ENCODE measurements at regions not wholly inside any gene's neighbourhood (a gene's known extent, or its start where the extent isn't known, plus 50 kb on each side); places are given as distances from the start of the nearest gene placed in this dataset.
"Not testable (repeated sequence)": the region's sequence is repeated elsewhere in the genome, so short reads cannot be mapped to it uniquely, and the experiment has no call there.

DNA sequence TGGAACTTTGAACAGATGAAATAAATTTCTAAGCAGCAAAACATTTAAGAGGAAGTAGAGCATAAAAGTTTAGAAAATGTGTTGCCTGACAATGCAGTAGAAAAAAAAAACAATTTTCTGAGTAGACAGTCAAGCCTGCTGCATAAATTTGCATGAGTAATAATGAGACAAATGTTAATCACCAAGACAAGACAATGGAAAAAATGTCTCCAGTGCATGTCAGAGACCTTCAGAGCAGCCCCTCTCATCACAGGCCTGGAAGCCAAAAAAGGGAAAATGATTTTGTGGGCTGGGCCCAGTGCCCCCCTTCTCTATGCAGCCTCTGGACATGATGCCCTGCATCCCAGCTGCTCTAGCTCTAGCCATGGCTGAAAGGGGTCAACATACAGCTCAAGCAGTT, 204.6 kb downstream of the COX18 start (continued):
- no peak for TF ChIP-seq NRF1 (conservative IDR thresholded peaks at IDR 0.05 in 1 of 2, IDR thresholded peaks at IDR 0.05 in 1 of 2)
- TF ChIP-seq RNF2 (IDR thresholded peaks at IDR 0.05), result no peak
- no peak for TF ChIP-seq NR2C2 (CRISPR knock-in tag; IDR thresholded peaks at IDR 0.05)
- TF ChIP-seq NR2C2 (tag; IDR thresholded peaks at IDR 0.05), result no peak
- TF ChIP-seq, protein P1, sequence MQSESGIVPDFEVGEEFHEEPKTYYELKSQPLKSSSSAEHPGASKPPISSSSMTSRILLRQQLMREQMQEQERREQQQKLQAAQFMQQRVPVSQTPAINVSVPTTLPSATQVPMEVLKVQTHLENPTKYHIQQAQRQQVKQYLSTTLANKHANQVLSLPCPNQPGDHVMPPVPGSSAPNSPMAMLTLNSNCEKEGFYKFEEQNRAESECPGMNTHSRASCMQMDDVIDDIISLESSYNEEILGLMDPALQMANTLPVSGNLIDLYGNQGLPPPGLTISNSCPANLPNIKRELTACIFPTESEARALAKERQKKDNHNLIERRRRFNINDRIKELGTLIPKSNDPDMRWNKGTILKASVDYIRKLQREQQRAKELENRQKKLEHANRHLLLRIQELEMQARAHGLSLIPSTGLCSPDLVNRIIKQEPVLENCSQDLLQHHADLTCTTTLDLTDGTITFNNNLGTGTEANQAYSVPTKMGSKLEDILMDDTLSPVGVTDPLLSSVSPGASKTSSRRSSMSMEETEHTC (IDR thresholded peaks at IDR 0.05), result no peak
- TF ChIP-seq RBM22 (IDR thresholded peaks at IDR 0.05; ENCODE audit: low read depth, low read length, poor library complexity, severe bottlenecking), result no peak
- TF ChIP-seq, protein P2, sequence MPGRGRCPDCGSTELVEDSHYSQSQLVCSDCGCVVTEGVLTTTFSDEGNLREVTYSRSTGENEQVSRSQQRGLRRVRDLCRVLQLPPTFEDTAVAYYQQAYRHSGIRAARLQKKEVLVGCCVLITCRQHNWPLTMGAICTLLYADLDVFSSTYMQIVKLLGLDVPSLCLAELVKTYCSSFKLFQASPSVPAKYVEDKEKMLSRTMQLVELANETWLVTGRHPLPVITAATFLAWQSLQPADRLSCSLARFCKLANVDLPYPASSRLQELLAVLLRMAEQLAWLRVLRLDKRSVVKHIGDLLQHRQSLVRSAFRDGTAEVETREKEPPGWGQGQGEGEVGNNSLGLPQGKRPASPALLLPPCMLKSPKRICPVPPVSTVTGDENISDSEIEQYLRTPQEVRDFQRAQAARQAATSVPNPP (IDR thresholded peaks at IDR 0.05; ENCODE audit: borderline replicate concordance, insufficient read depth, insufficient read length), result no peak
- no peak for TF ChIP-seq ETV5 (CRISPR knock-in tag; IDR thresholded peaks at IDR 0.05; ENCODE audit: low read depth)
- TF ChIP-seq TEAD1 (CRISPR knock-in tag; IDR thresholded peaks at IDR 0.05), result no peak
- no peak for TF ChIP-seq BCOR (IDR thresholded peaks at IDR 0.05)

DNA sequence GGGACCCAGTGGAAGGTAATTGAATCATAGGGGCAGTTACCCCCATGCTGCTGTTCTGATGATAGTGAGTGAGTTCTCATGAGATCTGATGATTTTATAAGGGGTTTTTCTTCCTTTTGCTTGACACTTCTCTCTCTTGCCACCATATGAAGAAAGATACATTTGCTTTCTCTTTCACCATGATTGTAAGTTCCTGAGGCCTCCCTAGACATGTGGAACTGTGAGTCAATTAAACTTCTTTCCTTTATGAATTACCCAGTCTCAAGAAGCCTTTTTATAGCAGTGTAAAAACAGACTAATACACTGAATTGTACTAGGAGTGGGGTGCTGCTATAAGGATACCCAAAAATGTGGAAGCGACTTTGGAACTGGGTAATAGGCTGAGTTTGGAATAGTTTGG, 205.2 kb downstream of the COX18 start:
- in situ Hi-C loops (cut with MboI); ATAC-seq; H3K79me2 ChIP-seq (ENCODE audit: control insufficient read depth, insufficient read depth, low read length): not testable (repeated sequence)

More for the DNA sequence above, 205.2 kb downstream of the COX18 start:
- H3K36me3 ChIP-seq (ENCODE audit: control insufficient read depth, insufficient read depth, low read length); intact Hi-C loops (cut with micrococcal nuclease); DNase-seq (ENCODE audit: extremely low read depth in 1 of 4, low spot score in 3 of 4); H3K27me3 ChIP-seq (ENCODE audit: control insufficient read depth in 2 of 2, insufficient read depth in 2 of 2, low read length in 2 of 2); H3K9me3 ChIP-seq (replicated peaks; ENCODE audit: control insufficient read depth, insufficient read depth, low read depth, low read length); H4K20me1 ChIP-seq (replicated peaks; ENCODE audit: control insufficient read depth, insufficient read depth, low read length); H3K9ac ChIP-seq (ENCODE audit: insufficient read depth in 1 of 2, low read depth in 2 of 2, low read length in 2 of 2); BruUV-seq (replicated peaks); H3K4me3 ChIP-seq; H3K9me1 ChIP-seq (ENCODE audit: control insufficient read depth, insufficient read depth, low read length); H3K27ac ChIP-seq (ENCODE audit: extremely low read depth, low read depth, low read length); H3K4me2 ChIP-seq (ENCODE audit: insufficient read depth, low read length); H3K4me1 ChIP-seq (replicated peaks in 1 of 2; ENCODE audit: control insufficient read depth in 2 of 2, insufficient read depth in 2 of 2, low read length in 2 of 2); POLR2A ChIA-PET; CTCF ChIA-PET (ENCODE audit: low intra/inter-chr PET ratio); FAIRE-seq; H2AFZ ChIP-seq (ENCODE audit: low read depth, low read length): not testable (repeated sequence)
- WGBS (ENCODE audit: insufficient coverage, low coverage, missing lambda C conversion rate), result 7% methylated on average over 1 of the region's 1 CpG
